ENCODE measurements at regions not wholly inside any gene's neighbourhood (a gene's known extent, or its start where the extent isn't known, plus 50 kb on each side); places are given as distances from the start of the nearest gene placed in this dataset.

DNA sequence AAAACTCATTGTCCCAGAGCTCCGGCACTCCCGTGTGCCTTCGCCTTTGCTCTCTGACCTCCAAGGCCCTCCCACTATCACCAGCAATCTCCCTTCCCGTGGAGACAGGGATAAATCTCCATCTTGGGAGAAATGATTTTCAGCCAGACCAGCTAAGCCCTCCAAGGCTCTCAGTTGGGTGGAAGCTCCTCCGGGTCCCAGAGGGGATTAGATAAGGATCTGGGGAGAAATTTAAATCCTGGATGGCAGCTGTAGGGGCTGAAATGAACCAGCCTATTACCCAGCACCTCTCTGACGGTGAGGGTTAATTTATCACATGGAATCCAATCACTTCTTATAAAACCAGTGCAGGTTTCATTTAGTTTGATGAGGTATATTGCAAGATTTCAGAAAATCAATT, 366.2 kb downstream of the FBXW7 start:
- TF ChIP-seq CTCF (IDR thresholded peaks at IDR 0.05), result no peak
- no peak for TF ChIP-seq EZH2 (IDR thresholded peaks at IDR 0.05)
